HEK293T (cell line): ENCODE measurements at regions not wholly inside any gene's neighbourhood (a gene's known extent, or its start where the extent isn't known, plus 50 kb on each side); places are given as distances from the start of the nearest gene placed in this dataset.

Experiments
- CTCF ChIA-PET: fragments of 350-600 bp; formaldehyde crosslinking; extraction: SDS; loops from one replicate; lab custom pipeline; 2021; ENCODE audit warnings: antibody characterized with exemption, inconsistent platforms; lab: Yijun Ruan, JAX
- POLR2A ChIA-PET: fragments of 350-600 bp; formaldehyde crosslinking; extraction: SDS; loops from one replicate; lab custom pipeline; 2020; ENCODE audit warnings: antibody characterized with exemption, inconsistent platforms; lab: Yijun Ruan, JAX
- DNase-seq: peaks from one replicate; pipeline ENCODE4 v3.0.0; 2012; ENCODE audit warnings: mixed read lengths; ENCODE audit errors: extremely low spot score
- ARNT ChIP-seq: fragments of 450-650 bp; IDR thresholded peaks from 2 replicates; pipeline ENCODE4 v1.6.1; 2017; ENCODE audit warnings: mild to moderate bottlenecking
- BHLHE40 ChIP-seq: fragments of 450-650 bp; IDR thresholded peaks from 2 replicates; pipeline ENCODE4 v1.6.1; 2016; ENCODE audit warnings: mild to moderate bottlenecking, moderate library complexity, borderline replicate concordance
- CTBP1 ChIP-seq: fragments of 450-650 bp; IDR thresholded peaks from 2 replicates; pipeline ENCODE4 v1.6.1; 2016; ENCODE audit warnings: borderline replicate concordance
- ELF4 ChIP-seq: fragments of 450-650 bp; IDR thresholded peaks from 2 replicates; pipeline ENCODE4 v1.6.1; 2017; ENCODE audit warnings: antibody characterized with exemption
- FOXA1 ChIP-seq: fragments of 450-650 bp; IDR thresholded peaks from 2 replicates; pipeline ENCODE4 v1.6.1; 2016; ENCODE audit warnings: mild to moderate bottlenecking
- FOXK2 ChIP-seq: fragments of 450-650 bp; IDR thresholded peaks from 2 replicates; pipeline ENCODE4 v1.6.1; 2016; ENCODE audit warnings: mild to moderate bottlenecking
- FOXM1 ChIP-seq: fragments of 450-650 bp; IDR thresholded peaks from 2 replicates; pipeline ENCODE4 v1.6.1; 2017; ENCODE audit warnings: mild to moderate bottlenecking, borderline replicate concordance
- HDGF ChIP-seq: fragments of 450-650 bp; IDR thresholded peaks from 2 replicates; pipeline ENCODE4 v1.6.1; 2017; ENCODE audit warnings: antibody characterized with exemption, borderline replicate concordance
- L3MBTL2 ChIP-seq: fragments of 450-650 bp; conservative IDR thresholded peaks from 2 replicates; pipeline ENCODE4 v1.6.1; 2016; ENCODE audit warnings: mild to moderate bottlenecking
- LEF1 ChIP-seq: fragments of 450-650 bp; IDR thresholded peaks from 2 replicates; pipeline ENCODE4 v1.6.1; 2017; ENCODE audit warnings: mild to moderate bottlenecking, borderline replicate concordance
- NFRKB ChIP-seq: fragments of 450-650 bp; IDR thresholded peaks from 2 replicates; pipeline ENCODE4 v1.6.1; 2016; ENCODE audit warnings: mild to moderate bottlenecking, moderate library complexity
- PKNOX1 ChIP-seq: fragments of 450-650 bp; IDR thresholded peaks from 2 replicates; pipeline ENCODE4 v1.6.1; 2016
- SP1 ChIP-seq: fragments of 450-650 bp; IDR thresholded peaks from 2 replicates; pipeline ENCODE4 v1.6.1; 2017
- SUZ12 ChIP-seq: fragments of 450-650 bp; IDR thresholded peaks from 2 replicates; pipeline ENCODE4 v1.6.1; 2016; ENCODE audit warnings: mild to moderate bottlenecking
- TARDBP ChIP-seq: fragments of 450-650 bp; IDR thresholded peaks from 2 replicates; pipeline ENCODE4 v1.6.1; 2016
- ZNF384 ChIP-seq: fragments of 450-650 bp; IDR thresholded peaks from 2 replicates; pipeline ENCODE4 v1.6.1; 2016

GRCh38 chr6:139545206-139546105, 171.0 kb upstream of the CITED2 start:
- TF ChIP-seq BHLHE40 (no peak), FOXK2 (no peak), ELF4 (no peak), SUZ12 (no peak), TARDBP (no peak), FOXA1 (no peak), ZNF384 (no peak), NFRKB (no peak), L3MBTL2 (no peak), PKNOX1 (no peak), ARNT (no peak), FOXM1 (no peak)
- ChIA-PET CTCF (no interaction called here), POLR2A (interaction anchor here (2.8 kb wide), 1 partner anchor 171 kb away, joined by 8 read pairs; the partner anchor contains the start of gene CITED2)
- no peak for DNase-seq

- CTCF ChIA-PET = no interaction called here
- POLR2A ChIA-PET = interaction anchor here (2.8 kb wide), 1 partner anchor 170 kb away, joined by 8 read pairs; the partner anchor contains the start of gene CITED2
- no peak for DNase-seq
- TF ChIP-seq ARNT = no peak
- TF ChIP-seq HDGF = no peak
- TF ChIP-seq L3MBTL2 = no peak
- TF ChIP-seq TARDBP = no peak
- no peak for TF ChIP-seq SP1
- no peak for TF ChIP-seq ZNF384
- no peak for TF ChIP-seq FOXA1
- no peak for TF ChIP-seq PKNOX1
Measured at GRCh38 chr6:139544701-139545057, 170.2 kb upstream of the CITED2 start.

- no peak for DNase-seq
- TF ChIP-seq ZNF384 (no peak), BHLHE40 (no peak), FOXA1 (no peak), HDGF (no peak), ARNT (no peak), SUZ12 (no peak)
- POLR2A ChIA-PET = no interaction called here
- CTCF ChIA-PET = no interaction called here
Measured at GRCh38 chr6:139542351-139542750, 167.9 kb upstream of the CITED2 start.

GRCh38 chr6:139540894-139541293, 166.4 kb upstream of the CITED2 start:
- no peak for DNase-seq
- TF ChIP-seq CTBP1 = no peak
- no peak for TF ChIP-seq NFRKB
- TF ChIP-seq ARNT = no peak
- TF ChIP-seq SP1 = no peak
- no peak for TF ChIP-seq HDGF
- TF ChIP-seq L3MBTL2 = no peak
- no peak for TF ChIP-seq TARDBP
- TF ChIP-seq ELF4 = no peak
- TF ChIP-seq FOXA1 = no peak
- TF ChIP-seq PKNOX1 = no peak
- no peak for TF ChIP-seq ZNF384
- TF ChIP-seq SUZ12 = no peak
- no peak for TF ChIP-seq BHLHE40
- CTCF ChIA-PET = no interaction called here
- POLR2A ChIA-PET = no interaction called here

- TF ChIP-seq SP1 (no peak), NFRKB (no peak), FOXK2 (no peak), L3MBTL2 (no peak), LEF1 (no peak), FOXA1 (no peak), SUZ12 (no peak), PKNOX1 (no peak), CTBP1 (no peak), BHLHE40 (no peak), FOXM1 (no peak), TARDBP (no peak), ARNT (no peak), ZNF384 (no peak), ELF4 (no peak), HDGF (no peak)
- POLR2A ChIA-PET = interaction anchor here (1.2 kb wide), 1 partner anchor 166 kb away, joined by 5 read pairs; the partner anchor contains the start of gene CITED2
- CTCF ChIA-PET = no interaction called here
- DNase-seq = no peak
Measured at GRCh38 chr6:139540276-139540675, 165.8 kb upstream of the CITED2 start.
